Progenitor cell of endocrine pancreas (in vitro differentiated cells): ENCODE measurements at regions not wholly inside any gene's neighbourhood (a gene's known extent, or its start where the extent isn't known, plus 50 kb on each side); places are given as distances from the start of the nearest gene placed in this dataset.

Source experiments
- DNase-seq: peaks from one replicate; pipeline ENCODE4 v3.0.0; 2021; ENCODE audit warnings: low spot score; ENCODE audit not compliant: unreplicated experiment
- H3K27ac Mint-ChIP-seq: 2 replicates; pipeline ENCODE4 v1.8.0; 2021; ENCODE audit warnings: mild to moderate bottlenecking, moderate library complexity, mixed read lengths
- H3K27me3 Mint-ChIP-seq: 2 replicates; pipeline ENCODE4 v1.8.0; 2021; ENCODE audit warnings: mixed read lengths
- H3K36me3 Mint-ChIP-seq: 2 replicates; pipeline ENCODE4 v1.8.0; 2022; ENCODE audit warnings: mixed read lengths; ENCODE audit not compliant: insufficient read depth
- H3K4me1 Mint-ChIP-seq: 2 replicates; pipeline ENCODE4 v1.8.0; 2021; ENCODE audit warnings: low read depth, mixed read lengths
- H3K4me3 Mint-ChIP-seq: 2 replicates; pipeline ENCODE4 v1.8.0; 2021; ENCODE audit warnings: low read depth, mild to moderate bottlenecking, moderate library complexity, mixed read lengths
- H3K9me3 Mint-ChIP-seq: 2 replicates; pipeline ENCODE4 v1.8.0; 2021; ENCODE audit warnings: low read depth, mixed read lengths
- CTCF ChIP-seq: fragments of 200-600 bp; sonication (generic); IDR thresholded peaks from one replicate; pipeline ENCODE4 v1.5.0; 2021; ENCODE audit warnings: antibody characterized with exemption, mild to moderate bottlenecking; ENCODE audit not compliant: unreplicated experiment

- Mint-ChIP-seq H3K4me3 (no peak overlapping the region), H3K27ac (no peak overlapping the region), H3K27me3 (no peaks in the 10 kb centered on the region), H3K4me1 (peaks cover 5% of the 10 kb centered on the region), H3K9me3 (no peaks in the 10 kb centered on the region), H3K36me3 (no peaks in the 10 kb centered on the region)
- no peak for DNase-seq
- TF ChIP-seq CTCF: no peak
Observed at GRCh38 chr6:140566781-140567277, 1192.4 kb upstream of the CITED2 start.

- no peaks in the 10 kb centered on the region for H3K27me3 Mint-ChIP-seq
- no peak for TF ChIP-seq CTCF
- H3K4me3 Mint-ChIP-seq: no peak overlapping the region
- H3K27ac Mint-ChIP-seq: no peak overlapping the region
- H3K9me3 Mint-ChIP-seq: no peaks in the 10 kb centered on the region
- DNase-seq: no peak
- H3K36me3 Mint-ChIP-seq: no peaks in the 10 kb centered on the region
- no peaks in the 10 kb centered on the region for H3K4me1 Mint-ChIP-seq
Observed at GRCh38 chr6:140563728-140564127, 1189.3 kb upstream of the CITED2 start.

- no peak for TF ChIP-seq CTCF
- Mint-ChIP-seq H3K9me3 (no peaks in the 10 kb centered on the region), H3K27me3 (no peaks in the 10 kb centered on the region), H3K27ac (no peak overlapping the region), H3K4me1 (no peaks in the 10 kb centered on the region), H3K4me3 (no peak overlapping the region), H3K36me3 (no peaks in the 10 kb centered on the region)
- no peak for DNase-seq
Observed at GRCh38 chr6:140561701-140562100, 1187.3 kb upstream of the CITED2 start.

GRCh38 chr6:140560671-140561070, 1186.2 kb upstream of the CITED2 start:
- no peak for DNase-seq
- Mint-ChIP-seq H3K4me1 (no peaks in the 10 kb centered on the region), H3K27me3 (no peaks in the 10 kb centered on the region), H3K4me3 (no peak overlapping the region), H3K36me3 (no peaks in the 10 kb centered on the region), H3K9me3 (no peaks in the 10 kb centered on the region), H3K27ac (no peak overlapping the region)
- no peak for TF ChIP-seq CTCF

- H3K9me3 Mint-ChIP-seq: no peaks in the 10 kb centered on the region
- H3K4me3 Mint-ChIP-seq: no peak overlapping the region
- H3K36me3 Mint-ChIP-seq: no peaks in the 10 kb centered on the region
- no peak overlapping the region for H3K27ac Mint-ChIP-seq
- H3K4me1 Mint-ChIP-seq: no peaks in the 10 kb centered on the region
- no peak for DNase-seq
- no peak for TF ChIP-seq CTCF
- no peaks in the 10 kb centered on the region for H3K27me3 Mint-ChIP-seq
Observed at GRCh38 chr6:140559458-140559857, 1185.0 kb upstream of the CITED2 start.
